K562 (cell line): ENCODE measurements at regions not wholly inside any gene's neighbourhood (a gene's known extent, or its start where the extent isn't known, plus 50 kb on each side); places are given as distances from the start of the nearest gene placed in this dataset.

Experiments used
- BRCA1 ChIP-seq, 2 experiments: fragments of 450-650 bp in 1 of 2; sonication (generic) in 1 of 2; formaldehyde crosslinking in 1 of 2; IDR thresholded peaks; 2 replicates each; pipeline versions ENCODE4 v1.5.0 to v1.6.1; 2017 to 2020; ENCODE audit warnings: mild to moderate bottlenecking in 1 of 2, missing genetic modification reagents in 1 of 2
- CEBPB ChIP-seq: fragments of 450-650 bp; IDR thresholded peaks from 2 replicates; pipeline ENCODE4 v1.6.1; 2016; ENCODE audit warnings: missing genetic modification characterization, missing compliant biosample characterization
- CTCF ChIP-seq, 3 experiments: IDR thresholded peaks in 2 of 3; conservative IDR thresholded peaks in 1 of 3; 2 replicates each; pipeline ENCODE4 v1.5.1; 2011 to 2012; ENCODE audit warnings: low read length in 3 of 3, mild to moderate bottlenecking in 3 of 3, control low read depth in 2 of 3, improper control_type of control experiment in 1 of 3, inconsistent platforms in 1 of 3, low read depth in 1 of 3, mixed read lengths in 1 of 3, moderate library complexity in 1 of 3; ENCODE audit not compliant: insufficient read depth in 2 of 3
- KAT2B ChIP-seq: IDR thresholded peaks from one replicate; pipeline ENCODE4 v1.6.1; 2012; ENCODE audit warnings: low read depth, mild to moderate bottlenecking, control low read depth, inconsistent platforms, low read length, moderate library complexity
- MXI1 ChIP-seq: IDR thresholded peaks from 2 replicates; pipeline ENCODE4 v1.6.1; 2011; ENCODE audit warnings: low read depth, mild to moderate bottlenecking, improper control_type of control experiment, low read length
- POLR2A ChIP-seq: fragments of 450-650 bp; conservative IDR thresholded peaks from 2 replicates; pipeline ENCODE4 v1.6.1; 2016
- PRPF4 ChIP-seq: fragments of 200-400 bp; formaldehyde crosslinking; IDR thresholded peaks from one replicate; pipeline ENCODE4 v1.6.1; 2017; ENCODE audit warnings: low read length, low read depth, mild to moderate bottlenecking; ENCODE audit not compliant: insufficient read depth, poor library complexity, severe bottlenecking
- SREBF2 ChIP-seq: sonication (generic); formaldehyde crosslinking; IDR thresholded peaks from 2 replicates; pipeline ENCODE4 v1.4.0; 2020; ENCODE audit warnings: mild to moderate bottlenecking, missing genetic modification reagents
- TCF7L2 ChIP-seq: fragments of 150-350 bp; IDR thresholded peaks from 2 replicates; pipeline ENCODE4 v1.6.1; 2016; ENCODE audit warnings: low read depth, mild to moderate bottlenecking, low read length, moderate library complexity
- TGIF2 ChIP-seq: sonication (generic); formaldehyde crosslinking; IDR thresholded peaks from 2 replicates; pipeline ENCODE4 v1.8.1; 2022; ENCODE audit warnings: mild to moderate bottlenecking, missing genetic modification reagents, moderate library complexity
- ZZZ3 ChIP-seq: fragments of 450-650 bp; IDR thresholded peaks from 2 replicates; pipeline ENCODE4 v1.6.1; 2016; ENCODE audit warnings: antibody characterized with exemption, mild to moderate bottlenecking, moderate library complexity
- TF ChIP-seq, protein P1 (sequence below): sonication (generic); formaldehyde crosslinking; IDR thresholded peaks from 2 replicates; pipeline ENCODE4 v1.8.0; 2022; ENCODE audit warnings: mild to moderate bottlenecking, missing genetic modification reagents

GRCh38 chr6:138618168-138618567 lies 118.9 kb upstream of the NHSL1 start:
- TF ChIP-seq TCF7L2 (no peak), PRPF4 (no peak), KAT2B (no peak), MXI1 (no peak), SREBF2 (CRISPR knock-in tag) (no peak), CTCF (IDR thresholded peaks at IDR 0.05 in 2 of 3, conservative IDR thresholded peaks at IDR 0.05 in 1 of 3; ENCODE audit: insufficient read depth in 2 of 3, low read depth in 1 of 3, low read length in 3 of 3) (no peak), POLR2A (no peak), CEBPB (no peak), ZZZ3 (no peak), BRCA1 (IDR thresholded peaks at IDR 0.05) (no peak), BRCA1 (CRISPR knock-in tag; IDR thresholded peaks at IDR 0.05) (no peak), TGIF2 (CRISPR knock-in tag) (no peak)
- TF ChIP-seq, protein P1, sequence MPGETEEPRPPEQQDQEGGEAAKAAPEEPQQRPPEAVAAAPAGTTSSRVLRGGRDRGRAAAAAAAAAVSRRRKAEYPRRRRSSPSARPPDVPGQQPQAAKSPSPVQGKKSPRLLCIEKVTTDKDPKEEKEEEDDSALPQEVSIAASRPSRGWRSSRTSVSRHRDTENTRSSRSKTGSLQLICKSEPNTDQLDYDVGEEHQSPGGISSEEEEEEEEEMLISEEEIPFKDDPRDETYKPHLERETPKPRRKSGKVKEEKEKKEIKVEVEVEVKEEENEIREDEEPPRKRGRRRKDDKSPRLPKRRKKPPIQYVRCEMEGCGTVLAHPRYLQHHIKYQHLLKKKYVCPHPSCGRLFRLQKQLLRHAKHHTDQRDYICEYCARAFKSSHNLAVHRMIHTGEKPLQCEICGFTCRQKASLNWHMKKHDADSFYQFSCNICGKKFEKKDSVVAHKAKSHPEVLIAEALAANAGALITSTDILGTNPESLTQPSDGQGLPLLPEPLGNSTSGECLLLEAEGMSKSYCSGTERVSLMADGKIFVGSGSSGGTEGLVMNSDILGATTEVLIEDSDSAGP = no peak
